ENCODE measurements at regions not wholly inside any gene's neighbourhood (a gene's known extent, or its start where the extent isn't known, plus 50 kb on each side); places are given as distances from the start of the nearest gene placed in this dataset.

DNA sequence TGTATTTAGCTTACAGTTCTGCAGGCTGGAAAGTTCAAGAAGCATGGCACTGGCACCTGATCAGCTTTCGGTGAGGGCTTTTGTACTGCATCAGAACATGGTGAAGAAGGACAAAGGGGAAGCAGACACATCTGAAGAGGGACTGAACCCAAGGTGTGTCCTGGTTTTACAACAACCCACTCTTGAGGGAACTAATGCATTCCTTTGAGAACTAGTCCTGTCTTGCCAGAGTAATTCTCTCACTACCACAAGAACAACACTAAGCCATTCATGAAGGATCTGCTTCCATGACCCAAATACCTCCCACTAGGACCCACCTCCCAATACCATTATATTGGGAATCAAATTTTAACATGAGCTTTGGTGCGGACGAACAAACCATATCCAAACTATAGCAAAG, 93.6 kb downstream of the RFC3 start:
- Histone ChIP-seq H3K36me3 (ENCODE audit: low read depth, missing control alignments) (no peaks in the 10 kb centered on the region), H3K9me3 (no peaks in the 10 kb centered on the region), H3K4me1 (no peaks in the 10 kb centered on the region), H3K27ac (no peak overlapping the region), H3K4me3 (no peak overlapping the region), H3K27me3 (no peaks in the 10 kb centered on the region)
- 86 to 100% methylated on average over 3 of the region's 3 CpGs for WGBS, 2 donors
- no peak for DNase-seq
- no peak for TF ChIP-seq POLR2A (IDR thresholded peaks at IDR 0.05)
- TF ChIP-seq, protein P1, sequence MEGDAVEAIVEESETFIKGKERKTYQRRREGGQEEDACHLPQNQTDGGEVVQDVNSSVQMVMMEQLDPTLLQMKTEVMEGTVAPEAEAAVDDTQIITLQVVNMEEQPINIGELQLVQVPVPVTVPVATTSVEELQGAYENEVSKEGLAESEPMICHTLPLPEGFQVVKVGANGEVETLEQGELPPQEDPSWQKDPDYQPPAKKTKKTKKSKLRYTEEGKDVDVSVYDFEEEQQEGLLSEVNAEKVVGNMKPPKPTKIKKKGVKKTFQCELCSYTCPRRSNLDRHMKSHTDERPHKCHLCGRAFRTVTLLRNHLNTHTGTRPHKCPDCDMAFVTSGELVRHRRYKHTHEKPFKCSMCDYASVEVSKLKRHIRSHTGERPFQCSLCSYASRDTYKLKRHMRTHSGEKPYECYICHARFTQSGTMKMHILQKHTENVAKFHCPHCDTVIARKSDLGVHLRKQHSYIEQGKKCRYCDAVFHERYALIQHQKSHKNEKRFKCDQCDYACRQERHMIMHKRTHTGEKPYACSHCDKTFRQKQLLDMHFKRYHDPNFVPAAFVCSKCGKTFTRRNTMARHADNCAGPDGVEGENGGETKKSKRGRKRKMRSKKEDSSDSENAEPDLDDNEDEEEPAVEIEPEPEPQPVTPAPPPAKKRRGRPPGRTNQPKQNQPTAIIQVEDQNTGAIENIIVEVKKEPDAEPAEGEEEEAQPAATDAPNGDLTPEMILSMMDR (IDR thresholded peaks at IDR 0.05): no peak
- intact Hi-C loops (cut with DNase I; ENCODE audit: low total_unique reads): no loop called here

DNA sequence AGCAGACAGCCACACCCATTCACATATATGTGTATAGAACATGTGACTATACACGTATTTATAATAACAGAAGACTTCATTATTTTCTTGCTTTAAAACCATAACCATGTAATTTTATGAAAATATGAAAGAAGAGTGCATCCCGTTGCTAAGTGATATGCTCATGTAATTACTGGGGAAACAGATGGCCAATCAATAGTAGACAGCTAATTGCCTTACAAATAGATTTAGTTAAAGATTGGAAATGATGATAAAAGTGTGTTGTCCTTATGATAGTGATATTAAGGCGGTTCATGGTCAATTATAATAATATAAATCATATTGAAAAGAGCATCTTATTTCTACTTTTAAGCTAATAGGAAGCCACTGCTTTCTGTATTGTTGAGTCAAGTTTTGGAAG, 95.9 kb downstream of the RFC3 start:
- Histone ChIP-seq H3K27ac (no peak overlapping the region), H3K9me3 (no peaks in the 10 kb centered on the region)
- intact Hi-C loops (cut with DNase I; ENCODE audit: low total_unique reads): no loop called here

DNA sequence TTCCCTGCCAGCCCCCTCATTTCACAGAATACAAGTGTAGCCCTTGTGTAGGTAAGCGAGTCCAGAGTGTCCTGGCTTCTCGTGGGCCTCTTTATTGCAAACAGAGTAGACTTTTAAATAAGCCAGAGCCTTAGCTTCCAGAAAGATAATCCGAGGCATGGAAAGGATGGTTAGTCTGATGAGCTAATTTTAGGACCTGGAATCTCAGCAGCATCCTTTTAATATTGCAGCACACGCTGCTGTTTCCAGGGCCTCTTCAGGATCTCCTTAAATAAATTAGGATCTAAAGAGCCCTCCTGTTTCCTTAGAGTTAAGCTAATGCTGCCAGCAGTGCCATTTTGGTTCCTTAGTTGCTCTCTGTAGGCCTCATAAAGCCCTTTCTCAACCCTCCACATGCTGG, 99.2 kb downstream of the RFC3 start:
- TF ChIP-seq POLR2A (IDR thresholded peaks at IDR 0.05): no peak
- TF ChIP-seq, protein P1 (IDR thresholded peaks at IDR 0.05): no peak
- Histone ChIP-seq H3K9me3 (no peaks in the 10 kb centered on the region), H3K4me3 (no peak overlapping the region), H3K27me3 (no peaks in the 10 kb centered on the region), H3K36me3 (ENCODE audit: low read depth, missing control alignments) (no peaks in the 10 kb centered on the region), H3K4me1 (no peaks in the 10 kb centered on the region), H3K27ac (no peak overlapping the region)
- 61 to 69% methylated on average over 4 of the region's 4 CpGs for WGBS, 2 donors
- DNase-seq: no peak
- intact Hi-C loops (cut with DNase I; ENCODE audit: low total_unique reads): no loop called here

More for the DNA sequence above, 95.9 kb downstream of the RFC3 start:
- TF ChIP-seq, protein P1 (IDR thresholded peaks at IDR 0.05): no peak
- no peak for TF ChIP-seq POLR2A (IDR thresholded peaks at IDR 0.05)
- Histone ChIP-seq H3K36me3 (ENCODE audit: low read depth, missing control alignments) (no peaks in the 10 kb centered on the region), H3K4me3 (no peak overlapping the region), H3K4me1 (no peaks in the 10 kb centered on the region), H3K27me3 (no peaks in the 10 kb centered on the region)
- 93 to 94% methylated on average over 3 of the region's 3 CpGs for whole genome bisulfite sequencing, 2 donors
- no peak for DNase-seq

DNA sequence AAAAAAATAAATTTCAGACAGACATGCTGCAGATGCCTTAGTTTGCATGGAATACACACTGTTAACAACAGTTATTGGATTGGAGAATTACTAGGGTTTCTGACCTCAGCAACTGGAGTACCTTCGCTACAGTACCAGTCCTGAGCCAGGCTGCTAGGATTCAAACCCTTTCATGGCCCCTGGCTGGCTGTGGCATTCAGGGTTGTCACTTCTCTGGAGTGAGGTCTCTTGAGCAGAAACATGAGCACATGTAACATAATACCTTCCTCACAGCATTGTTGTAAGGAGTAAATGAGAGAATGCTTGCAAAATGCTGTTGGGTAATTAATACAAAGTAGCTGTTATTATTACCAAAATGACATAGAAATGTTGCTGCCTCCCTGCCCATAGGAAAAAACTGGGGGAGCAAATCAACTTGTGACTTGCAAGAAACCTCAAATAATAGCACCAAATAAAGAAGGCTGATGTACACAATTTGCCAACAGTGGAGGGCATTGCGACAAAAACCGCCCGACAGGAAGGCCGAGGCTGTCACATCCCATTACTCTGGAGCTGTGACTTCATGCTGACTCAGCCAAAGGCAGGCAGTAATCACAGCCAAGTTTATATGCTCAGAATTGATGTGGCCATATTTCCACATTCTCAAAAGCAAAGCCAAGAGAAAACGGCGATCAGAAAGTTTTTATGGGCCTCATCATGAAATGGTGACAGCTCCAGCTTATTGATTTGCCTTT, 100.4 kb downstream of the RFC3 start:
- H3K36me3 ChIP-seq (ENCODE audit: low read depth, missing control alignments): no peaks in the 10 kb centered on the region
- no peaks in the 10 kb centered on the region for H3K9me3 ChIP-seq
- TF ChIP-seq POLR2A (IDR thresholded peaks at IDR 0.05): no peak
- TF ChIP-seq, protein P1 (IDR thresholded peaks at IDR 0.05): no peak
- no peak overlapping the region for H3K4me3 ChIP-seq
- intact Hi-C loops (cut with DNase I; ENCODE audit: low total_unique reads): no loop called here
- 88 to 93% methylated on average over 7 of the region's 7 CpGs for WGBS, 2 donors
- H3K4me1 ChIP-seq: no peaks in the 10 kb centered on the region
- no peaks in the 10 kb centered on the region for H3K27me3 ChIP-seq
- no peak overlapping the region for H3K27ac ChIP-seq
- DNase-seq: no peak

DNA sequence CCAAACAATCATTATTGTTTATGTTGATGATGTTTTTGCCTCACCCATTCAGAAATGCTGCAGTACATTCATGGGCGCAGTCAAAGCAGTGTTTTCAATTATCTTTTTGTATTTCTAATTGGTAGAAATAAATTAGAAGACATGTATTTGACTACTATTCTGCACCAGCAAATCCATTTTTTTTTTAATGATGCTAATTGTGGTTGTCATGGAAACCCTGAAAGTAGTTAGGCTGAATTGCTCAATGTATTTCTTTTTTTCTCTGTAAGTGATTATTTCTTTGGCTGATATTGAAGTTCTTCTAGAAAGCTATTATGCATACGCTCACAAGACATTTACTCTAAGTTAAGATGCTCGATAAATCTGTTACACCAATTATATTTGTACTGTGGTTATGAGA, 101.2 kb downstream of the RFC3 start:
- H3K27ac ChIP-seq: no peak overlapping the region
- no peaks in the 10 kb centered on the region for H3K4me1 ChIP-seq
- TF ChIP-seq POLR2A (IDR thresholded peaks at IDR 0.05): no peak
- TF ChIP-seq, protein P1 (IDR thresholded peaks at IDR 0.05): no peak
- no peak overlapping the region for H3K4me3 ChIP-seq
- DNase-seq: no peak
- H3K27me3 ChIP-seq: no peaks in the 10 kb centered on the region
- H3K36me3 ChIP-seq (ENCODE audit: low read depth, missing control alignments): no peaks in the 10 kb centered on the region
- WGBS, 2 donors: 97 to 98% methylated on average over 3 of the region's 3 CpGs
- H3K9me3 ChIP-seq: no peaks in the 10 kb centered on the region
- intact Hi-C loops (cut with DNase I; ENCODE audit: low total_unique reads): no loop called here

Data from testis (tissue), 2 donors.